ENCODE measurements at regions not wholly inside any gene's neighbourhood (a gene's known extent, or its start where the extent isn't known, plus 50 kb on each side); places are given as distances from the start of the nearest gene placed in this dataset.

DNA sequence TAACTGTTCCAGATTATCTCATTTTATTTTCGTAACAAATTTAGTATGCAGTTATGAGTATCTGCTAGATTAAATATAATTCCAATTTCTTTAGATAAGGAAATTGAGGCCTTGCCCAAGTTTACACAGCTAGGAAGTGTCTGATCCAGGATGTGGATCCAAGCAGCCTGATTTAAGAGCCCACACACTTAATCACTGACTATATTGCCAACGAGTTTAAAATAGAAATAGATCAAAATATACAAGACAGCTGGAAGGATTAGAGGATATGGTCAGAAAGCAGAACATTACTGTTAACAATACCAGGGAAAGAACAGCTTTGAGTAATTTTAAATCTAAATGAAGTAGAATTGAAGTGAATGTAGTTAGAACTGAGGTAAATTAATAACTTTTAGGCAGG lies 215.2 kb downstream of the C3orf38 start:
- no peak overlapping the region for H3K27ac Mint-ChIP-seq
- H3K27me3 Mint-ChIP-seq (ENCODE audit: insufficient read depth, low read depth, poor library complexity), result peaks cover 2% of the 10 kb centered on the region
- ATAC-seq (no peak), DNase-seq (ENCODE audit: low spot score) (no peak)
- Histone ChIP-seq H4K20me1 (replicated peaks; ENCODE audit: insufficient read depth) (no peaks in the 10 kb centered on the region), H3K27ac (ENCODE audit: low read depth) (no peak overlapping the region), H3F3A (replicated peaks; ENCODE audit: low read depth) (no peaks in the 10 kb centered on the region), H3K4me3 (no peak overlapping the region), H2AFZ (no peak overlapping the region), H3K79me2 (replicated peaks; ENCODE audit: insufficient read depth) (no peaks in the 10 kb centered on the region), H3K27me3 (ENCODE audit: insufficient read depth) (no peaks in the 10 kb centered on the region), H3K36me3 (ENCODE audit: insufficient read depth) (no peaks in the 10 kb centered on the region), H3K4me1 (ENCODE audit: insufficient read depth) (no peaks in the 10 kb centered on the region), H3K4me2 (no peak overlapping the region), H3K9me2 (ENCODE audit: insufficient read depth) (peaks cover 4% of the 10 kb centered on the region; the same call in 1 of the 2 replicates)
- no peak overlapping the region for H3K4me3 Mint-ChIP-seq
- no peaks in the 10 kb centered on the region; the same call in 2 of the 3 replicates for H3K36me3 Mint-ChIP-seq (ENCODE audit: low read depth)
- H3K4me1 Mint-ChIP-seq, result no peaks in the 10 kb centered on the region
- no peak for TF ChIP-seq JUNB (IDR thresholded peaks at IDR 0.05; ENCODE audit: unreplicated experiment)
- no peak for TF ChIP-seq STAT1 (IDR thresholded peaks at IDR 0.05; ENCODE audit: unreplicated experiment)
- TF ChIP-seq, protein P1, sequence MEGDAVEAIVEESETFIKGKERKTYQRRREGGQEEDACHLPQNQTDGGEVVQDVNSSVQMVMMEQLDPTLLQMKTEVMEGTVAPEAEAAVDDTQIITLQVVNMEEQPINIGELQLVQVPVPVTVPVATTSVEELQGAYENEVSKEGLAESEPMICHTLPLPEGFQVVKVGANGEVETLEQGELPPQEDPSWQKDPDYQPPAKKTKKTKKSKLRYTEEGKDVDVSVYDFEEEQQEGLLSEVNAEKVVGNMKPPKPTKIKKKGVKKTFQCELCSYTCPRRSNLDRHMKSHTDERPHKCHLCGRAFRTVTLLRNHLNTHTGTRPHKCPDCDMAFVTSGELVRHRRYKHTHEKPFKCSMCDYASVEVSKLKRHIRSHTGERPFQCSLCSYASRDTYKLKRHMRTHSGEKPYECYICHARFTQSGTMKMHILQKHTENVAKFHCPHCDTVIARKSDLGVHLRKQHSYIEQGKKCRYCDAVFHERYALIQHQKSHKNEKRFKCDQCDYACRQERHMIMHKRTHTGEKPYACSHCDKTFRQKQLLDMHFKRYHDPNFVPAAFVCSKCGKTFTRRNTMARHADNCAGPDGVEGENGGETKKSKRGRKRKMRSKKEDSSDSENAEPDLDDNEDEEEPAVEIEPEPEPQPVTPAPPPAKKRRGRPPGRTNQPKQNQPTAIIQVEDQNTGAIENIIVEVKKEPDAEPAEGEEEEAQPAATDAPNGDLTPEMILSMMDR (conservative IDR thresholded peaks at IDR 0.05; ENCODE audit: low read depth in 2 of 2), result no peak
- H3K9me3 Mint-ChIP-seq, result peaks cover 5% of the 10 kb centered on the region; the same call in 1 of the 3 replicates

DNA sequence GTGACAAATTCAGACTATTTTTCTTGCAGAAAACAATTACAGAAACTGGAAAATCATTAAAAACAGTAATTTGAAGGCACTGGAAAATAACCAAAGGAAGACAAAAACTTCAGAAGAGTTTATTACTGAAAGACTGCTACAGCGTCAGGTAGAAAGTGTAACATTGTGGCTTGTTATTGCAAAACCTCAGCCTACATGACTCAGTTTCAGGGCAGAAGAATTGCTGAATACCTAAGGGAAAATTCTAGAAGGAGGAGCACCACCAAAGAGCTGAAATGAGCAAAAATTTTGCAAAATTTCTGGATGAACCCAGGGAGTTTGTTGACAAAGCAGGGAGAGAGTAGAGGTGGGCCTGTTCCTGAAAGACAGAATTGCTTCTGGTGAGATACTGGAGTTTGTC lies 219.6 kb downstream of the C3orf38 start:
- Histone ChIP-seq H3F3A (replicated peaks; ENCODE audit: low read depth) (no peaks in the 10 kb centered on the region), H3K27ac (ENCODE audit: low read depth) (no peak overlapping the region), H3K27me3 (ENCODE audit: insufficient read depth) (no peaks in the 10 kb centered on the region), H3K79me2 (replicated peaks; ENCODE audit: insufficient read depth) (no peaks in the 10 kb centered on the region), H3K36me3 (ENCODE audit: insufficient read depth) (no peaks in the 10 kb centered on the region; the same call in 1 of the 2 replicates), H3K9me2 (ENCODE audit: insufficient read depth) (peaks cover 8% of the 10 kb centered on the region), H3K4me1 (ENCODE audit: insufficient read depth) (no peaks in the 10 kb centered on the region), H3K4me2 (no peak overlapping the region), H3K4me3 (no peak overlapping the region), H2AFZ (peak overlapping the region; percentile 48; the same call in 1 of the 2 replicates), H4K20me1 (replicated peaks; ENCODE audit: insufficient read depth) (no peaks in the 10 kb centered on the region)
- no peak for DNase-seq (ENCODE audit: low spot score)
- Mint-ChIP-seq H3K36me3 (ENCODE audit: low read depth) (peaks cover 6% of the 10 kb centered on the region), H3K9me3 (peaks cover 11% of the 10 kb centered on the region), H3K27me3 (ENCODE audit: insufficient read depth, low read depth, poor library complexity) (peaks cover 2% of the 10 kb centered on the region), H3K4me1 (no peaks in the 10 kb centered on the region), H3K4me3 (no peak overlapping the region), H3K27ac (no peak overlapping the region)
- TF ChIP-seq, protein P2, sequence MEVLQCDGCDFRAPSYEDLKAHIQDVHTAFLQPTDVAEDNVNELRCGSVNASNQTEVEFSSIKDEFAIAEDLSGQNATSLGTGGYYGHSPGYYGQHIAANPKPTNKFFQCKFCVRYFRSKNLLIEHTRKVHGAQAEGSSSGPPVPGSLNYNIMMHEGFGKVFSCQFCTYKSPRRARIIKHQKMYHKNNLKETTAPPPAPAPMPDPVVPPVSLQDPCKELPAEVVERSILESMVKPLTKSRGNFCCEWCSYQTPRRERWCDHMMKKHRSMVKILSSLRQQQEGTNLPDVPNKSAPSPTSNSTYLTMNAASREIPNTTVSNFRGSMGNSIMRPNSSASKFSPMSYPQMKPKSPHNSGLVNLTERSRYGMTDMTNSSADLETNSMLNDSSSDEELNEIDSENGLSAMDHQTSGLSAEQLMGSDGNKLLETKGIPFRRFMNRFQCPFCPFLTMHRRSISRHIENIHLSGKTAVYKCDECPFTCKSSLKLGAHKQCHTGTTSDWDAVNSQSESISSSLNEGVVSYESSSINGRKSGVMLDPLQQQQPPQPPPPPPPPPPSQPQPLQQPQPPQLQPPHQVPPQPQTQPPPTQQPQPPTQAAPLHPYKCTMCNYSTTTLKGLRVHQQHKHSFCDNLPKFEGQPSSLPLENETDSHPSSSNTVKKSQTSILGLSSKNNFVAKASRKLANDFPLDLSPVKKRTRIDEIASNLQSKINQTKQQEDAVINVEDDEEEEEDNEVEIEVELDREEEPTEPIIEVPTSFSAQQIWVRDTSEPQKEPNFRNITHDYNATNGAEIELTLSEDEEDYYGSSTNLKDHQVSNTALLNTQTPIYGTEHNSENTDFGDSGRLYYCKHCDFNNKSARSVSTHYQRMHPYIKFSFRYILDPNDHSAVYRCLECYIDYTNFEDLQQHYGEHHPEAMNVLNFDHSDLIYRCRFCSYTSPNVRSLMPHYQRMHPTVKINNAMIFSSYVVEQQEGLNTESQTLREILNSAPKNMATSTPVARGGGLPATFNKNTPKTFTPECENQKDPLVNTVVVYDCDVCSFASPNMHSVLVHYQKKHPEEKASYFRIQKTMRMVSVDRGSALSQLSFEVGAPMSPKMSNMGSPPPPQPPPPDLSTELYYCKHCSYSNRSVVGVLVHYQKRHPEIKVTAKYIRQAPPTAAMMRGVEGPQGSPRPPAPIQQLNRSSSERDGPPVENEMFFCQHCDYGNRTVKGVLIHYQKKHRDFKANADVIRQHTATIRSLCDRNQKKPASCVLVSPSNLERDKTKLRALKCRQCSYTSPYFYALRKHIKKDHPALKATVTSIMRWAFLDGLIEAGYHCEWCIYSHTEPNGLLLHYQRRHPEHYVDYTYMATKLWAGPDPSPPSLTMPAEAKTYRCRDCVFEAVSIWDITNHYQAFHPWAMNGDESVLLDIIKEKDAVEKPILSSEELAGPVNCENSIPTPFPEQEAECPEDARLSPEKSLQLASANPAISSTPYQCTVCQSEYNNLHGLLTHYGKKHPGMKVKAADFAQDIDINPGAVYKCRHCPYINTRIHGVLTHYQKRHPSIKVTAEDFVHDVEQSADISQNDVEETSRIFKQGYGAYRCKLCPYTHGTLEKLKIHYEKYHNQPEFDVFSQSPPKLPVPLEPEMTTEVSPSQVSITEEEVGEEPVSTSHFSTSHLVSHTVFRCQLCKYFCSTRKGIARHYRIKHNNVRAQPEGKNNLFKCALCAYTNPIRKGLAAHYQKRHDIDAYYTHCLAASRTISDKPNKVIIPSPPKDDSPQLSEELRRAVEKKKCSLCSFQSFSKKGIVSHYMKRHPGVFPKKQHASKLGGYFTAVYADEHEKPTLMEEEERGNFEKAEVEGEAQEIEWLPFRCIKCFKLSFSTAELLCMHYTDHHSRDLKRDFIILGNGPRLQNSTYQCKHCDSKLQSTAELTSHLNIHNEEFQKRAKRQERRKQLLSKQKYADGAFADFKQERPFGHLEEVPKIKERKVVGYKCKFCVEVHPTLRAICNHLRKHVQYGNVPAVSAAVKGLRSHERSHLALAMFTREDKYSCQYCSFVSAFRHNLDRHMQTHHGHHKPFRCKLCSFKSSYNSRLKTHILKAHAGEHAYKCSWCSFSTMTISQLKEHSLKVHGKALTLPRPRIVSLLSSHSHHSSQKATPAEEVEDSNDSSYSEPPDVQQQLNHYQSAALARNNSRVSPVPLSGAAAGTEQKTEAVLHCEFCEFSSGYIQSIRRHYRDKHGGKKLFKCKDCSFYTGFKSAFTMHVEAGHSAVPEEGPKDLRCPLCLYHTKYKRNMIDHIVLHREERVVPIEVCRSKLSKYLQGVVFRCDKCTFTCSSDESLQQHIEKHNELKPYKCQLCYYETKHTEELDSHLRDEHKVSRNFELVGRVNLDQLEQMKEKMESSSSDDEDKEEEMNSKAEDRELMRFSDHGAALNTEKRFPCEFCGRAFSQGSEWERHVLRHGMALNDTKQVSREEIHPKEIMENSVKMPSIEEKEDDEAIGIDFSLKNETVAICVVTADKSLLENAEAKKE (CRISPR knock-in tag; IDR thresholded peaks at IDR 0.05), result no peak
- TF ChIP-seq STAT1 (IDR thresholded peaks at IDR 0.05; ENCODE audit: unreplicated experiment) (no peak), EZH2 (IDR thresholded peaks at IDR 0.05; ENCODE audit: low read depth, unreplicated experiment) (no peak)
- ATAC-seq, result no peak

Measured in GM23338 (cell line).